Keratinocyte (primary cell): ENCODE measurements at regions not wholly inside any gene's neighbourhood (a gene's known extent, or its start where the extent isn't known, plus 50 kb on each side); places are given as distances from the start of the nearest gene placed in this dataset.

ENCODE experiments used
- DNase-seq: peaks from one replicate; pipeline ENCODE4 v3.0.0-alpha.2; 2011; ENCODE audit warnings: low read depth, missing footprints, low spot score
- FAIRE-seq: peaks from 2 replicates; lab custom pipeline; 2011; peaks lifted over from hg19 to GRCh38; lab: Jason Lieb, UNC
- H2AFZ ChIP-seq: 2 replicates; pipeline ENCODE4 v1.6.0; 2012; ENCODE audit warnings: low read length, control low read depth, inconsistent platforms; ENCODE audit not compliant: control insufficient read depth
- H3K27ac ChIP-seq: 2 replicates; pipeline ENCODE4 v1.5.1; 2011; ENCODE audit warnings: low read length; ENCODE audit not compliant: control insufficient read depth, insufficient read depth
- H3K27me3 ChIP-seq: 3 replicates; pipeline ENCODE4 v1.6.0; 2011; ENCODE audit warnings: low read length; ENCODE audit not compliant: control insufficient read depth, insufficient read depth; ENCODE audit errors: extremely low read depth
- H3K36me3 ChIP-seq, 2 experiments: 2 replicates in 1 of 2; 3 replicates in 1 of 2; pipeline ENCODE4 v1.5.1; 2011; ENCODE audit warnings: low read length in 2 of 2, mild to moderate bottlenecking in 1 of 2; ENCODE audit not compliant: control insufficient read depth in 2 of 2, insufficient read depth in 2 of 2; ENCODE audit errors: extremely low read depth in 1 of 2
- H3K4me1 ChIP-seq: 3 replicates; pipeline ENCODE4 v1.5.1; 2011; ENCODE audit warnings: low read length; ENCODE audit not compliant: control insufficient read depth, insufficient read depth; ENCODE audit errors: extremely low read depth
- H3K4me2 ChIP-seq: 3 replicates; pipeline ENCODE4 v1.6.0; 2011; ENCODE audit warnings: low read depth, low read length; ENCODE audit not compliant: control insufficient read depth, insufficient read depth; ENCODE audit errors: extremely low read depth
- H3K4me3 ChIP-seq, 3 experiments: fragments of 200-600 bp in 1 of 3; sonication (generic) in 1 of 3; 2 replicates in 2 of 3; 3 replicates in 1 of 3; pipeline ENCODE4 v1.5.1; 2011 to 2016; ENCODE audit warnings: low read length in 3 of 3, mild to moderate bottlenecking in 3 of 3, control low read depth in 2 of 3, inconsistent platforms in 1 of 3, low read depth in 1 of 3, mixed read lengths in 1 of 3, mixed run types in 1 of 3, moderate library complexity in 1 of 3; ENCODE audit not compliant: control insufficient read depth in 2 of 3, insufficient read depth in 2 of 3; ENCODE audit errors: extremely low read depth in 1 of 3
- H3K79me2 ChIP-seq: 2 replicates; pipeline ENCODE4 v1.6.0; 2012; ENCODE audit warnings: low read length; ENCODE audit not compliant: control insufficient read depth, insufficient read depth
- H3K9ac ChIP-seq: 3 replicates; pipeline ENCODE4 v1.6.0; 2011; ENCODE audit warnings: low read length; ENCODE audit not compliant: control insufficient read depth, insufficient read depth; ENCODE audit errors: extremely low read depth
- H3K9me1 ChIP-seq: 3 replicates; pipeline ENCODE4 v1.6.0; 2011; ENCODE audit warnings: low read length; ENCODE audit not compliant: control insufficient read depth, insufficient read depth; ENCODE audit errors: extremely low read depth
- H3K9me3 ChIP-seq: 2 replicates; pipeline ENCODE4 v1.5.1; 2012; ENCODE audit warnings: low read depth, low read length; ENCODE audit not compliant: control insufficient read depth
- H4K20me1 ChIP-seq: 3 replicates; pipeline ENCODE4 v1.6.0; 2011; ENCODE audit warnings: low read length; ENCODE audit not compliant: control insufficient read depth, insufficient read depth; ENCODE audit errors: extremely low read depth
- CTCF ChIP-seq, 3 experiments: IDR thresholded peaks in 1 of 3; conservative IDR thresholded peaks in 1 of 3; optimal IDR thresholded peaks in 1 of 3; 2 replicates in 2 of 3; 3 replicates in 1 of 3; pipeline versions ENCODE3 to v1.5.1; 2011; ENCODE audit warnings: low read length in 3 of 3, mild to moderate bottlenecking in 3 of 3, moderate library complexity in 2 of 3, control low read depth in 1 of 3, inconsistent platforms in 1 of 3; ENCODE audit not compliant: insufficient read depth in 2 of 3; ENCODE audit errors: extremely low read depth in 1 of 3
- EZH2 ChIP-seq: IDR thresholded peaks from one replicate; pipeline ENCODE4 v1.6.1; 2012; ENCODE audit warnings: inconsistent platforms, mild to moderate bottlenecking, low read length, moderate library complexity
- dilution Hi-C: fragments of 300-500 bp; cut with MboI; formaldehyde crosslinking; loops from one replicate; pipeline ENCODE4 v1.7.0; 2020; ENCODE audit warnings: low sequenced_read_pairs; ENCODE audit not compliant: extremely low pct_ligation_motif_present

DNA sequence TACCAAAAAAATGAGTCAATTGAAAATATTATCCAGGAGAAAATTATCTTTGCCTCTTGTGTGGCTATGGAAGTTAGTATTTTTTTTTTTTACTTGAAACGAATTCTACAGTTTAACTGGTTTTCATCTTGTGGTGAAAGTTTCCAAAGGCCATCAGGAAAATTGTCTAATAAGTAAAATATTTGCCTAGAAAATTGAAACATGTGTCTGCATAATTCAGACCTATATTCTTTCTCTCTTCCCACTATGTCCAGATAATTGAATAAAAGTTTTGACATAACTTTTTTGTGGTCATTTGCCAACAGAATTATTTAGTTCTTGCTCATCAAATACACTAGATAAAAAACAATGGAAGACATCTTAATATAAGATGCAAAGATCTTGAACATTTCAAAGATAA, 321.5 kb upstream of the RPS23 start:
- no peaks in the 10 kb centered on the region for H3K4me1 ChIP-seq
- no peak overlapping the region for H3K27ac ChIP-seq
- H3K9ac ChIP-seq = no peak overlapping the region
- no peaks in the 10 kb centered on the region for H3K9me1 ChIP-seq
- H4K20me1 ChIP-seq = no peaks in the 10 kb centered on the region
- no peaks in the 10 kb centered on the region for H3K27me3 ChIP-seq
- no peaks in the 10 kb centered on the region for H3K36me3 ChIP-seq
- dilution Hi-C loops = no loop called here
- TF ChIP-seq CTCF (optimal IDR thresholded peaks at IDR 0.05 in 1 of 3, IDR thresholded peaks at IDR 0.05 in 1 of 3, conservative IDR thresholded peaks at IDR 0.05 in 1 of 3; ENCODE audit: extremely low read depth in 1 of 3, insufficient read depth in 2 of 3, low read length in 3 of 3) (no peak), EZH2 (no peak)
- H2AFZ ChIP-seq = no peak overlapping the region
- DNase-seq (no peak), FAIRE-seq (no peak)
- no peaks in the 10 kb centered on the region for H3K79me2 ChIP-seq
- no peak overlapping the region for H3K4me3 ChIP-seq
- H3K4me2 ChIP-seq = no peak overlapping the region
- H3K9me3 ChIP-seq = no peaks in the 10 kb centered on the region

DNA sequence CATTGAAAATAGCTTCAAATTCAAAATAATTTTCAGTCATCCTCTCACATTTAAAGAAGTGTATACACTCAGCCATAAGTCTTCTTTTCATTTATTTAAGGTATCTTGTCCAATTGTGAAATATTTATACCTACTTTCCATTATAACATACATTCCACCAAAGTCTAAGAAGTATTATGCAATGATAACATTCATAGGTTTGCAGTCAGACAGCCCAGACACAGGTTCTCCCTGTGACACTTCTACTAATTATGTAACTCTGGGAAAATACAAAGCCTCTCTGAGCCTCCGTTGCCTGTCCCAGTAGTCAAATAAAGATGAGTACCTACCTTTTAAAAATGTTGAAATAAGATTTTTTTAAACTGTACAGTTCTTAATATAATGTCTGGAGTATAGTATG, 320.9 kb upstream of the RPS23 start:
- H3K4me1 ChIP-seq = no peaks in the 10 kb centered on the region
- H3K27me3 ChIP-seq = no peaks in the 10 kb centered on the region
- no peak for FAIRE-seq
- dilution Hi-C loops = no loop called here
- no peaks in the 10 kb centered on the region for H3K36me3 ChIP-seq
- H3K79me2 ChIP-seq = no peaks in the 10 kb centered on the region
- no peaks in the 10 kb centered on the region for H4K20me1 ChIP-seq
- H3K4me3 ChIP-seq = no peak overlapping the region
- no peak for DNase-seq
- TF ChIP-seq CTCF (optimal IDR thresholded peaks at IDR 0.05 in 1 of 3, IDR thresholded peaks at IDR 0.05 in 1 of 3, conservative IDR thresholded peaks at IDR 0.05 in 1 of 3; ENCODE audit: extremely low read depth in 1 of 3, insufficient read depth in 2 of 3, low read length in 3 of 3) = no peak
- TF ChIP-seq EZH2 = no peak
- H2AFZ ChIP-seq = no peak overlapping the region
- H3K9me3 ChIP-seq = no peaks in the 10 kb centered on the region
- no peaks in the 10 kb centered on the region for H3K9me1 ChIP-seq
- H3K4me2 ChIP-seq = no peak overlapping the region
- no peak overlapping the region for H3K27ac ChIP-seq
- no peak overlapping the region for H3K9ac ChIP-seq
